IgD-negative memory B cell (primary cell): ENCODE measurements at regions not wholly inside any gene's neighbourhood (a gene's known extent, or its start where the extent isn't known, plus 50 kb on each side); places are given as distances from the start of the nearest gene placed in this dataset.
"Not testable (repeated sequence)": the region's sequence is repeated elsewhere in the genome, so short reads cannot be mapped to it uniquely, and the experiment has no call there.

Experiments used
- H3K27ac Mint-ChIP-seq, 3 donors: one replicate each; pipeline ENCODE4 v1.8.0; 2020 to 2022; ENCODE audit warnings: mild to moderate bottlenecking in 3 of 3, mixed read lengths in 3 of 3, moderate library complexity in 1 of 3
- H3K27me3 Mint-ChIP-seq: one replicate; pipeline ENCODE4 v1.8.0; 2021; ENCODE audit warnings: mixed read lengths
- H3K36me3 Mint-ChIP-seq: one replicate; pipeline ENCODE4 v1.8.0; 2020; ENCODE audit warnings: mild to moderate bottlenecking, mixed read lengths
- H3K4me1 Mint-ChIP-seq, 3 donors: one replicate each; pipeline ENCODE4 v1.8.0; 2020 to 2022; ENCODE audit warnings: mixed read lengths in 3 of 3, mild to moderate bottlenecking in 1 of 3
- H3K4me3 Mint-ChIP-seq, 4 donors: one replicate each; pipeline ENCODE4 v1.8.0; 2020 to 2022; ENCODE audit warnings: mild to moderate bottlenecking in 4 of 4, mixed read lengths in 4 of 4, moderate library complexity in 3 of 4
- H3K9me3 Mint-ChIP-seq, 3 donors: one replicate each; pipeline ENCODE4 v1.8.0; 2020 to 2021; ENCODE audit warnings: mixed read lengths in 3 of 3, mild to moderate bottlenecking in 1 of 3

DNA sequence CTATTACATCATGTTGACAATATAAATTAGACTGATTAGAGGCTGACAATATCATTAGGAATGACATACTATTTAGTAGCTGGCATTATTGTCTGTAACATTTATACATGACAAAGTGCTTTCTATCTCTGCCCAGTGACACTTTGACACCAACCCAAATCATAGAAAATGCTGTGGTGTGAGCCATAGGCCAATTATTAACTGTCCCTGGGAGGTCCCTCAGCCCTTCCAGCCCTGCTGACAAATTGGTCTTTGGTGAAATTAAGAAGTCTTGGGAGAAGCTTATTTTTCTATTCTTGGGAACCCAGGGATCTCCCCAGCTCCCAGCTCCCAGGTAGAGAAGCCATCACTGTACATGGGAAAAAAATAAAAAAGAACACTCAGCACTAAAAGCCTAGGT is 179.6 kb downstream of the AIPL1 start:
- H3K27me3 Mint-ChIP-seq: peaks cover 26% of the 10 kb centered on the region
- no peak overlapping the region for H3K4me3 Mint-ChIP-seq
- peaks cover 0 to 2% (median 0%) of the 10 kb centered on the region in 3 donors for H3K9me3 Mint-ChIP-seq
- H3K27ac Mint-ChIP-seq: no peak overlapping the region
- no peaks in the 10 kb centered on the region for H3K36me3 Mint-ChIP-seq
- no peaks in the 10 kb centered on the region for H3K4me1 Mint-ChIP-seq

GRCh38 chr17:6254036-6254435 is 180.9 kb downstream of the AIPL1 start:
- peaks cover 23% of the 10 kb centered on the region for H3K27me3 Mint-ChIP-seq
- H3K36me3 Mint-ChIP-seq: no peaks in the 10 kb centered on the region
- no peak overlapping the region for H3K4me3 Mint-ChIP-seq
- no peak overlapping the region for H3K27ac Mint-ChIP-seq
- H3K4me1 Mint-ChIP-seq: no peaks in the 10 kb centered on the region
- H3K9me3 Mint-ChIP-seq: peaks cover 0 to 2% (median 0%) of the 10 kb centered on the region in 3 donors

GRCh38 chr17:6251640-6252039 is 181.5 kb downstream of the WSCD1 start:
- H3K4me3 Mint-ChIP-seq, H3K36me3 Mint-ChIP-seq, H3K9me3 Mint-ChIP-seq, H3K27me3 Mint-ChIP-seq, H3K27ac Mint-ChIP-seq, H3K4me1 Mint-ChIP-seq: not testable (repeated sequence)

DNA sequence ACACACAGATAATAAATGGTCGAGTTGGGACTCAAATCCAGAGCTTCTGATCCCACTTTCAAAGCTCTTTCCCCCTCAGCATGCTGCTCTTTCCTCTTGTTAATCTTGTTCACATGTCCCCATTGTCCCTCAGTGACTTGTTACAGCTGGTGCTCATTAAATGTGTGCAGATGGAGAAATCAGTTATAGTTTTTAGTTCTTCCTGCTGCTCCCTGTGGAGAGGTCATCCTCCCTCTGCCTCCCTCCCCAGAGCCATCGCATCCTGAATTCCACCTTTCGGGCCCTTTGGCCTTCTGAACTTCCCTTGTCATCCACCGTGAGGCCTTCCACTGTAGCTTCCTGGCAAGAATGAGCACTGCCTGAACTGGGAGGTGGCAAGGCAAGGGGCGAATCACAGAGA is 179.6 kb downstream of the WSCD1 start:
- H3K9me3 Mint-ChIP-seq: no peaks in the 10 kb centered on the region

DNA sequence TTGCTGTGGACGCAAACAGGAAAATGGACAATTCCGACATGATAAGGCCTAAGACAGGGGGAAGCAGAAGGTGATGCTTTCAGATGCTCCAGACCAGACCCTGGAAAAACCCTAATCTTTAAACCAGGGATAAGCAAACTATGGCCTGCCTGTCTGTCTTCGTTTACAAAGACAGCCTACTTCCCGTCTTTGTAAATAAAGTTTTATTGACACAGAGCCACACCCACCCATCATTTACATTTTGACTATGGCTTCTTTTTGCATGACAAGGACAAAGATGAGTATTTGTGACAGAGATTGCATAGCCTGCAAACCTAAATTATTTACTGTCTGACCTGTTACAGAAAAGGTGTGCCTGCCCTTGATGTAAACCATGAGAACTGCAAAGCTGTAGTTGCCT is 177.9 kb downstream of the WSCD1 start:
- Mint-ChIP-seq H3K36me3 (no peaks in the 10 kb centered on the region), H3K4me1 (no peaks in the 10 kb centered on the region), H3K9me3 (no peaks in the 10 kb centered on the region), H3K27ac (no peak overlapping the region), H3K27me3 (peaks cover 4% of the 10 kb centered on the region), H3K4me3 (no peak overlapping the region)

More for the DNA sequence above, 179.6 kb downstream of the WSCD1 start:
- Mint-ChIP-seq H3K27me3 (peaks cover 9% of the 10 kb centered on the region), H3K27ac (no peak overlapping the region), H3K4me1 (no peaks in the 10 kb centered on the region), H3K36me3 (no peaks in the 10 kb centered on the region), H3K4me3 (no peak overlapping the region)

- Mint-ChIP-seq H3K4me1 (no peaks in the 10 kb centered on the region), H3K9me3 (no peaks in the 10 kb centered on the region), H3K27me3 (peaks cover 11% of the 10 kb centered on the region), H3K4me3 (no peak overlapping the region), H3K27ac (no peak overlapping the region), H3K36me3 (no peaks in the 10 kb centered on the region)
These were observed 175.4 kb downstream of the WSCD1 start for GRCh38 chr17:6245301-6246177.

GRCh38 chr17:6244796-6245195 is 174.6 kb downstream of the WSCD1 start:
- Mint-ChIP-seq H3K27ac (no peak overlapping the region), H3K4me3 (no peak overlapping the region), H3K36me3 (no peaks in the 10 kb centered on the region), H3K9me3 (no peaks in the 10 kb centered on the region), H3K4me1 (no peaks in the 10 kb centered on the region), H3K27me3 (peaks cover 11% of the 10 kb centered on the region)

- H3K27me3 Mint-ChIP-seq: peaks cover 11% of the 10 kb centered on the region
- H3K36me3 Mint-ChIP-seq: no peaks in the 10 kb centered on the region
These were observed 174.1 kb downstream of the WSCD1 start for GRCh38 chr17:6244253-6244652.

GRCh38 chr17:6243186-6243585 is 173.0 kb downstream of the WSCD1 start:
- no peak overlapping the region for H3K27ac Mint-ChIP-seq
- H3K9me3 Mint-ChIP-seq: no peaks in the 10 kb centered on the region
- no peaks in the 10 kb centered on the region for H3K4me1 Mint-ChIP-seq
- no peak overlapping the region for H3K4me3 Mint-ChIP-seq
- H3K36me3 Mint-ChIP-seq: no peaks in the 10 kb centered on the region
- peaks cover 11% of the 10 kb centered on the region for H3K27me3 Mint-ChIP-seq

More at GRCh38 chr17:6244253-6244652, 174.1 kb downstream of the WSCD1 start:
- Mint-ChIP-seq H3K27ac (no peak overlapping the region), H3K4me1 (no peaks in the 10 kb centered on the region), H3K9me3 (no peaks in the 10 kb centered on the region), H3K4me3 (no peak overlapping the region)

DNA sequence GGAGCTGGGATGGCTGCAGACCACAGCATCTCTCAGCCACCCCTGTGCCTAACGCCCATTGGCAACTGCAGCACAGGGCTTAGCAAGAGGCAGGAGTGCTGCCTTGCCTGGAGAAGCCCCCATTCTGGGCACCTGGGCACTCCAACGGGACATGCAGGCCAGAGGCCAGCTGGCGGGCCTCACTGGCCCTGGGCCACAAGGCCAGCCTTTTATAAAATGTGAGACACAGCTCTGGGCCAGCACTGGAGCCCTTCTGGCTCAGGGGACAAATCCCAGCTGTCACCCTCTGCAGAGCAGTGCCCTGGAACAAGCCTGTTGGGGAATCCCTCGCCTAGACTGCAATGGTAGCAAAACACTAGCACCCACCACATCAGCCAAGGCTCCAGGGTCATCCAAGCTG is 171.8 kb downstream of the WSCD1 start:
- Mint-ChIP-seq H3K4me3 (no peak overlapping the region), H3K27me3 (peaks cover 9% of the 10 kb centered on the region), H3K9me3 (no peaks in the 10 kb centered on the region), H3K36me3 (no peaks in the 10 kb centered on the region), H3K27ac (no peak overlapping the region), H3K4me1 (no peaks in the 10 kb centered on the region)

- peaks cover 9% of the 10 kb centered on the region for H3K27me3 Mint-ChIP-seq
- no peak overlapping the region for H3K4me3 Mint-ChIP-seq
- no peaks in the 10 kb centered on the region for H3K9me3 Mint-ChIP-seq
- H3K36me3 Mint-ChIP-seq: no peaks in the 10 kb centered on the region
- H3K4me1 Mint-ChIP-seq: no peaks in the 10 kb centered on the region
- H3K27ac Mint-ChIP-seq: no peak overlapping the region
These were observed 171.2 kb downstream of the WSCD1 start for GRCh38 chr17:6241381-6241780.

GRCh38 chr17:6240601-6241000 is 170.4 kb downstream of the WSCD1 start:
- H3K9me3 Mint-ChIP-seq: no peaks in the 10 kb centered on the region
- peaks cover 9% of the 10 kb centered on the region for H3K27me3 Mint-ChIP-seq
- no peaks in the 10 kb centered on the region for H3K36me3 Mint-ChIP-seq
- no peak overlapping the region for H3K27ac Mint-ChIP-seq
- H3K4me3 Mint-ChIP-seq: no peak overlapping the region
- no peaks in the 10 kb centered on the region for H3K4me1 Mint-ChIP-seq

GRCh38 chr17:6240001-6240400 is 169.8 kb downstream of the WSCD1 start:
- Mint-ChIP-seq H3K9me3 (no peaks in the 10 kb centered on the region), H3K27me3 (peaks cover 9% of the 10 kb centered on the region), H3K4me3 (no peak overlapping the region), H3K36me3 (no peaks in the 10 kb centered on the region), H3K4me1 (no peaks in the 10 kb centered on the region), H3K27ac (peak overlapping the region in 1 of 3 donors; percentile 62)

DNA sequence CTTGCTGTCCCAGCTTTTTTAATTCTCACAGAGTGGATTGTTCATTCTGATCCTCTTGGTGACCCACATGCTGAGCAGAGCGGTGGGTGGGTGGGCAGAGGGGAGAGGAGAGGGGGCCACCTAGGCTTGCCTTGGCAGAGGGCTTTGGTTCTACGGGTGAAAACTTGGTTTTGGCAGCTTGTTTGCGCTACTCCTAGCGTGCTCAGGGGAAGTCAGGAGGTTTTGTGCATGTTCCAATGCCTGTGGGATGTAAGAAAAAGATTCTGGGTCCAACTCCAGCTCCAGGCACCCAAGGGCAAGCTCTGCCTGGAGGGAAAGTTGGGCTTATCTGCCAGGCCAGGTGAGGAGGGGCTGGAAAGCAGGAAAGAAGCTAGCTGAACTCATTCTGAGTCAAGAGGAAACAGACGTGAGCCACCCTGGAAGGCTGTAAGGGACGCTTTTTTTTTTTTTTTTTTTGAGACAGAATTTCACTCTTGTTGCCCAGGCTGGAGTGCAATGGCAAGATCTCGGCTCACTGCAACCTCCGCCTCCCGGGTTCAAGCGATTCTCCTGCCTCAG is 169.1 kb downstream of the WSCD1 start:
- H3K9me3 Mint-ChIP-seq: no peaks in the 10 kb centered on the region
- no peaks in the 10 kb centered on the region for H3K4me1 Mint-ChIP-seq
- H3K4me3 Mint-ChIP-seq: peak overlapping the region in 1 of 4 donors; percentile 1
- no peaks in the 10 kb centered on the region for H3K36me3 Mint-ChIP-seq
- H3K27ac Mint-ChIP-seq: no peak overlapping the region
- peaks cover 9% of the 10 kb centered on the region for H3K27me3 Mint-ChIP-seq

GRCh38 chr17:6233856-6234255 is 163.7 kb downstream of the WSCD1 start:
- H3K4me3 Mint-ChIP-seq: no peak overlapping the region
- H3K4me1 Mint-ChIP-seq: no peaks in the 10 kb centered on the region
- H3K9me3 Mint-ChIP-seq: no peaks in the 10 kb centered on the region
- H3K27me3 Mint-ChIP-seq: no peaks in the 10 kb centered on the region
- no peak overlapping the region for H3K27ac Mint-ChIP-seq
- H3K36me3 Mint-ChIP-seq: no peaks in the 10 kb centered on the region

DNA sequence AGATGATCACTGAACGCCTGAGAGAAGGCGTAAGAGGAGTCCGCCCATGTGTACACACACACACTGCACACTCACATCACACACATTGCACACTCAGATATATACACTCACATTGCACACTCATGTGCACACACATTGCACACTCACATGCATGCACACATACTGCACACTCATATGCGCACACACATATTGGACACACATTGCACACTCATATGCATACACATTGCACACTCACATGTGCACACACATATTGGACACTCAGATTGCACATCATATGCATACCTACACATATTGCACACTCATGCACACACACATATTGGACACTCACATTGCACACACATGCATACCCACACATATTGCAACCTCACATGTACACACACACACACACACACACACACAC is 163.2 kb downstream of the WSCD1 start:
- H3K9me3 Mint-ChIP-seq: no peaks in the 10 kb centered on the region
- H3K36me3 Mint-ChIP-seq: no peaks in the 10 kb centered on the region
- H3K27ac Mint-ChIP-seq: no peak overlapping the region
- no peak overlapping the region for H3K4me3 Mint-ChIP-seq
- no peaks in the 10 kb centered on the region for H3K27me3 Mint-ChIP-seq
- no peaks in the 10 kb centered on the region for H3K4me1 Mint-ChIP-seq
